Stimulated activated effector memory CD8-positive, alpha-beta T cell treated with anti-CD3 and anti-CD28 coated beads, Interleukin-12 subunit alpha, Interleukin-12 subunit beta, amount 100 ng/mL, for 72 hours (primary cell): ENCODE measurements at regions not wholly inside any gene's neighbourhood (a gene's known extent, or its start where the extent isn't known, plus 50 kb on each side); places are given as distances from the start of the nearest gene placed in this dataset.
"Not testable (repeated sequence)": the region's sequence is repeated elsewhere in the genome, so short reads cannot be mapped to it uniquely, and the experiment has no call there.

Experiments used
- ATAC-seq: fragments of 150-1000 bp; cut with Tn5 transposase; 2 replicates; pipeline ENCODE4 v1.10.0; 2021
- DNase-seq, 2 donors: peaks; one replicate each; pipeline ENCODE4 v3.0.0; 2021 to 2022; ENCODE audit warnings: low spot score in 2 of 2
- H3K27ac Mint-ChIP-seq: one replicate; pipeline ENCODE4 v1.8.0; 2022; ENCODE audit warnings: mild to moderate bottlenecking, mixed read lengths
- H3K36me3 Mint-ChIP-seq: one replicate; pipeline ENCODE4 v1.8.0; 2022; ENCODE audit warnings: mild to moderate bottlenecking, mixed read lengths
- H3K4me1 Mint-ChIP-seq: one replicate; pipeline ENCODE4 v1.8.0; 2022; ENCODE audit warnings: mixed read lengths
- H3K4me3 Mint-ChIP-seq: one replicate; pipeline ENCODE4 v1.8.0; 2022; ENCODE audit warnings: mild to moderate bottlenecking, mixed read lengths
- H3K9me3 Mint-ChIP-seq: one replicate; pipeline ENCODE4 v1.8.0; 2022; ENCODE audit warnings: mixed read lengths

GRCh38 chr7:131654668-131655326 is 98.4 kb upstream of the PODXL start:
- ATAC-seq, result peak; percentile 87
- no peaks in the 10 kb centered on the region for H3K36me3 Mint-ChIP-seq
- H3K27ac Mint-ChIP-seq, result no peak overlapping the region

GRCh38 chr7:131654249-131654558 is 97.8 kb upstream of the PODXL start:
- no peak for DNase-seq
- H3K36me3 Mint-ChIP-seq, result no peaks in the 10 kb centered on the region
- no peak overlapping the region for H3K27ac Mint-ChIP-seq
- peaks cover 16% of the 10 kb centered on the region for H3K4me1 Mint-ChIP-seq
- H3K9me3 Mint-ChIP-seq, result no peaks in the 10 kb centered on the region
- no peak overlapping the region for H3K4me3 Mint-ChIP-seq
- no peak for ATAC-seq

More at GRCh38 chr7:131654668-131655326, 98.4 kb upstream of the PODXL start:
- Mint-ChIP-seq H3K4me1 (peaks cover 16% of the 10 kb centered on the region), H3K9me3 (no peaks in the 10 kb centered on the region), H3K4me3 (no peak overlapping the region)
- DNase-seq, result peak; percentile 85 to 92

GRCh38 chr7:131653418-131654248 is 97.2 kb upstream of the PODXL start:
- H3K4me3 Mint-ChIP-seq, result no peak overlapping the region
- DNase-seq (no peak), ATAC-seq (no peak)
- no peaks in the 10 kb centered on the region for H3K9me3 Mint-ChIP-seq
- H3K27ac Mint-ChIP-seq, result no peak overlapping the region
- peaks cover 16% of the 10 kb centered on the region for H3K4me1 Mint-ChIP-seq
- no peaks in the 10 kb centered on the region for H3K36me3 Mint-ChIP-seq

GRCh38 chr7:131652934-131653333 is 96.5 kb upstream of the PODXL start:
- no peak for DNase-seq
- H3K9me3 Mint-ChIP-seq, result no peaks in the 10 kb centered on the region
- peaks cover 16% of the 10 kb centered on the region for H3K4me1 Mint-ChIP-seq
- H3K36me3 Mint-ChIP-seq, result no peaks in the 10 kb centered on the region
- no peak for ATAC-seq
- no peak overlapping the region for H3K27ac Mint-ChIP-seq
- no peak overlapping the region for H3K4me3 Mint-ChIP-seq

- DNase-seq, result no peak
- Mint-ChIP-seq H3K9me3 (no peaks in the 10 kb centered on the region), H3K27ac (no peak overlapping the region), H3K4me3 (no peak overlapping the region), H3K4me1 (peaks cover 16% of the 10 kb centered on the region), H3K36me3 (no peaks in the 10 kb centered on the region)
- ATAC-seq, result peak; percentile 29
Observed at GRCh38 chr7:131652194-131652593, 95.8 kb upstream of the PODXL start.

- Mint-ChIP-seq H3K27ac (no peak overlapping the region), H3K9me3 (no peaks in the 10 kb centered on the region), H3K4me3 (no peak overlapping the region), H3K4me1 (peaks cover 15% of the 10 kb centered on the region), H3K36me3 (no peaks in the 10 kb centered on the region)
- no peak for DNase-seq
- no peak for ATAC-seq
Observed at GRCh38 chr7:131649879-131650278, 93.5 kb upstream of the PODXL start.

GRCh38 chr7:131649003-131649541 is 92.6 kb upstream of the PODXL start:
- ATAC-seq (no peak), DNase-seq (no peak)
- H3K36me3 Mint-ChIP-seq, result no peaks in the 10 kb centered on the region
- H3K4me1 Mint-ChIP-seq, result peaks cover 7% of the 10 kb centered on the region
- no peak overlapping the region for H3K4me3 Mint-ChIP-seq
- H3K9me3 Mint-ChIP-seq, result no peaks in the 10 kb centered on the region
- no peak overlapping the region for H3K27ac Mint-ChIP-seq

GRCh38 chr7:131648491-131648890 is 92.1 kb upstream of the PODXL start:
- ATAC-seq, result no peak
- no peak overlapping the region for H3K4me3 Mint-ChIP-seq

GRCh38 chr7:131646203-131646602 is 89.8 kb upstream of the PODXL start:
- Mint-ChIP-seq H3K36me3 (no peaks in the 10 kb centered on the region), H3K4me1 (no peaks in the 10 kb centered on the region), H3K9me3 (no peaks in the 10 kb centered on the region), H3K27ac (no peak overlapping the region), H3K4me3 (no peak overlapping the region)
- DNase-seq (no peak), ATAC-seq (no peak)

More at GRCh38 chr7:131648491-131648890, 92.1 kb upstream of the PODXL start:
- peaks cover under 1% of the 10 kb centered on the region for H3K4me1 Mint-ChIP-seq
- H3K36me3 Mint-ChIP-seq, result no peaks in the 10 kb centered on the region
- no peak for DNase-seq
- no peak overlapping the region for H3K27ac Mint-ChIP-seq
- H3K9me3 Mint-ChIP-seq, result no peaks in the 10 kb centered on the region

- H3K4me1 Mint-ChIP-seq, result no peaks in the 10 kb centered on the region
- no peaks in the 10 kb centered on the region for H3K9me3 Mint-ChIP-seq
- no peak overlapping the region for H3K27ac Mint-ChIP-seq
- ATAC-seq, result no peak
- DNase-seq, result no peak
- H3K36me3 Mint-ChIP-seq, result no peaks in the 10 kb centered on the region
- no peak overlapping the region for H3K4me3 Mint-ChIP-seq
Observed at GRCh38 chr7:131642429-131642828, 86.0 kb upstream of the PODXL start.

- no peaks in the 10 kb centered on the region for H3K4me1 Mint-ChIP-seq
- no peaks in the 10 kb centered on the region for H3K9me3 Mint-ChIP-seq
- DNase-seq (no peak), ATAC-seq (no peak)
- no peak overlapping the region for H3K4me3 Mint-ChIP-seq
- no peaks in the 10 kb centered on the region for H3K36me3 Mint-ChIP-seq
- H3K27ac Mint-ChIP-seq, result no peak overlapping the region
Observed at GRCh38 chr7:131640686-131641085, 84.3 kb upstream of the PODXL start.

GRCh38 chr7:131638641-131639430 is 82.4 kb upstream of the PODXL start:
- H3K4me3 Mint-ChIP-seq, result no peak overlapping the region
- ATAC-seq (no peak), DNase-seq (no peak)
- H3K4me1 Mint-ChIP-seq, result no peaks in the 10 kb centered on the region
- no peaks in the 10 kb centered on the region for H3K36me3 Mint-ChIP-seq
- H3K27ac Mint-ChIP-seq, result no peak overlapping the region
- H3K9me3 Mint-ChIP-seq, result no peaks in the 10 kb centered on the region

GRCh38 chr7:131637859-131638258 is 81.4 kb upstream of the PODXL start:
- H3K4me3 Mint-ChIP-seq, result no peak overlapping the region
- no peaks in the 10 kb centered on the region for H3K4me1 Mint-ChIP-seq
- no peaks in the 10 kb centered on the region for H3K9me3 Mint-ChIP-seq
- H3K36me3 Mint-ChIP-seq, result no peaks in the 10 kb centered on the region
- no peak for DNase-seq
- no peak overlapping the region for H3K27ac Mint-ChIP-seq
- no peak for ATAC-seq

GRCh38 chr7:131636092-131636491 is 79.7 kb upstream of the PODXL start:
- Mint-ChIP-seq H3K4me1 (no peaks in the 10 kb centered on the region), H3K27ac (no peak overlapping the region), H3K4me3 (no peak overlapping the region), H3K36me3 (no peaks in the 10 kb centered on the region), H3K9me3 (no peaks in the 10 kb centered on the region)
- ATAC-seq (no peak), DNase-seq (no peak)

GRCh38 chr7:131634197-131634596 is 77.8 kb upstream of the PODXL start:
- ATAC-seq, H3K36me3 Mint-ChIP-seq, H3K9me3 Mint-ChIP-seq, H3K27ac Mint-ChIP-seq, H3K4me3 Mint-ChIP-seq, H3K4me1 Mint-ChIP-seq, DNase-seq: not testable (repeated sequence)
